ENCODE measurements at regions not wholly inside any gene's neighbourhood (a gene's known extent, or its start where the extent isn't known, plus 50 kb on each side); places are given as distances from the start of the nearest gene placed in this dataset.

- no peaks in the 10 kb centered on the region for H3K27me3 ChIP-seq (ENCODE audit: control insufficient read depth in 3 of 3, insufficient read depth in 3 of 3, low read depth in 1 of 3, low read length in 3 of 3)
- H3K4ac ChIP-seq (ENCODE audit: low read length): no peak overlapping the region
- H3K79me1 ChIP-seq (ENCODE audit: low read depth, low read length): no peaks in the 10 kb centered on the region
- no peak overlapping the region for H2BK15ac ChIP-seq (ENCODE audit: low read length)
- no peak overlapping the region for H3K4me2 ChIP-seq (ENCODE audit: insufficient read depth, low read length, poor library complexity, severe bottlenecking)
- H3K4me1 ChIP-seq (ENCODE audit: control insufficient read depth in 2 of 2, insufficient read depth in 1 of 2, low read depth in 1 of 2, low read length in 2 of 2): no peaks in the 10 kb centered on the region
- WGBS, 2 donors (ENCODE audit: extremely low coverage in 2 of 2, insufficient read length in 2 of 2, insufficient replicate concordance in 1 of 2): no CpG with 5 or more reads among the region's 3 CpGs
- no peak overlapping the region for H4K8ac ChIP-seq (ENCODE audit: low read depth, low read length)
- H2BK12ac ChIP-seq (ENCODE audit: low read length): no peak overlapping the region
- no peaks in the 10 kb centered on the region for H3K36me3 ChIP-seq (replicated peaks in 1 of 2; ENCODE audit: control insufficient read depth in 2 of 2, insufficient read depth in 2 of 2, low read length in 2 of 2)
- H3K9me3 ChIP-seq (replicated peaks in 1 of 2; ENCODE audit: control insufficient read depth in 2 of 2, insufficient read depth in 1 of 2, low read depth in 1 of 2, low read length in 2 of 2): no peaks in the 10 kb centered on the region
- H3K4me3 ChIP-seq (ENCODE audit: low read length in 2 of 2): no peak overlapping the region
- H2BK120ac ChIP-seq (ENCODE audit: low read depth, low read length): no peak overlapping the region
- no peak overlapping the region for H2BK5ac ChIP-seq (ENCODE audit: low read length)
- no peak overlapping the region for H3K23ac ChIP-seq (ENCODE audit: low read depth, low read length, poor library complexity)
- H3K27ac ChIP-seq (replicated peaks; ENCODE audit: low read length): no peak overlapping the region
- H3K18ac ChIP-seq (ENCODE audit: low read length): no peak overlapping the region
- no peak overlapping the region for H2AK5ac ChIP-seq (ENCODE audit: low read depth, low read length)
- no peak for DNase-seq (ENCODE audit: low spot score)
- H3K9ac ChIP-seq (ENCODE audit: low read depth, low read length, poor library complexity): no peak overlapping the region
- no peak overlapping the region for H2AFZ ChIP-seq (ENCODE audit: low read length)
- no peak overlapping the region for H3K14ac ChIP-seq (ENCODE audit: low read length)
- no peak overlapping the region for H4K91ac ChIP-seq (ENCODE audit: low read depth, low read length, poor library complexity)
These were observed 112.8 kb upstream of the GPR149 start for GRCh38 chr3:154542837-154543236.

GRCh38 chr3:154540950-154541604, 111.1 kb upstream of the GPR149 start:
- H3K27ac ChIP-seq (replicated peaks; ENCODE audit: low read length): no peak overlapping the region
- H2BK5ac ChIP-seq (ENCODE audit: low read length): no peak overlapping the region
- no peak overlapping the region for H3K4ac ChIP-seq (ENCODE audit: low read length)
- no peak overlapping the region for H2BK15ac ChIP-seq (ENCODE audit: low read length)
- H3K27me3 ChIP-seq (ENCODE audit: control insufficient read depth in 3 of 3, insufficient read depth in 3 of 3, low read depth in 1 of 3, low read length in 3 of 3): no peaks in the 10 kb centered on the region
- H4K91ac ChIP-seq (ENCODE audit: low read depth, low read length, poor library complexity): no peak overlapping the region
- no peaks in the 10 kb centered on the region for H3K36me3 ChIP-seq (replicated peaks in 1 of 2; ENCODE audit: control insufficient read depth in 2 of 2, insufficient read depth in 2 of 2, low read length in 2 of 2)
- H3K14ac ChIP-seq (ENCODE audit: low read length): no peak overlapping the region
- no peak overlapping the region for H3K4me3 ChIP-seq (ENCODE audit: low read length in 2 of 2)
- H4K8ac ChIP-seq (ENCODE audit: low read depth, low read length): no peak overlapping the region
- no peaks in the 10 kb centered on the region for H3K79me1 ChIP-seq (ENCODE audit: low read depth, low read length)
- H2BK12ac ChIP-seq (ENCODE audit: low read length): no peak overlapping the region
- no peak overlapping the region for H3K9ac ChIP-seq (ENCODE audit: low read depth, low read length, poor library complexity)
- no peak overlapping the region for H3K18ac ChIP-seq (ENCODE audit: low read length)
- DNase-seq (ENCODE audit: low spot score): no peak
- H2AK5ac ChIP-seq (ENCODE audit: low read depth, low read length): no peak overlapping the region
- H2AFZ ChIP-seq (ENCODE audit: low read length): no peak overlapping the region
- no CpG with 5 or more reads among the region's 2 CpGs for WGBS, 2 donors (ENCODE audit: extremely low coverage in 2 of 2, insufficient read length in 2 of 2, insufficient replicate concordance in 1 of 2)
- H2BK120ac ChIP-seq (ENCODE audit: low read depth, low read length): no peak overlapping the region
- no peaks in the 10 kb centered on the region for H3K4me1 ChIP-seq (ENCODE audit: control insufficient read depth in 2 of 2, insufficient read depth in 1 of 2, low read depth in 1 of 2, low read length in 2 of 2)
- no peak overlapping the region for H3K4me2 ChIP-seq (ENCODE audit: insufficient read depth, low read length, poor library complexity, severe bottlenecking)
- H3K9me3 ChIP-seq (replicated peaks in 1 of 2; ENCODE audit: control insufficient read depth in 2 of 2, insufficient read depth in 1 of 2, low read depth in 1 of 2, low read length in 2 of 2): no peaks in the 10 kb centered on the region
- no peak overlapping the region for H3K23ac ChIP-seq (ENCODE audit: low read depth, low read length, poor library complexity)

- Histone ChIP-seq H3K36me3 (replicated peaks in 1 of 2; ENCODE audit: control insufficient read depth in 2 of 2, insufficient read depth in 2 of 2, low read length in 2 of 2) (no peaks in the 10 kb centered on the region), H3K27ac (replicated peaks; ENCODE audit: low read length) (no peak overlapping the region), H3K18ac (ENCODE audit: low read length) (no peak overlapping the region), H3K79me1 (ENCODE audit: low read depth, low read length) (no peaks in the 10 kb centered on the region), H3K27me3 (ENCODE audit: control insufficient read depth in 3 of 3, insufficient read depth in 3 of 3, low read depth in 1 of 3, low read length in 3 of 3) (no peaks in the 10 kb centered on the region), H2BK12ac (ENCODE audit: low read length) (no peak overlapping the region), H3K4me3 (ENCODE audit: low read length in 2 of 2) (no peak overlapping the region), H4K91ac (ENCODE audit: low read depth, low read length, poor library complexity) (no peak overlapping the region), H3K14ac (ENCODE audit: low read length) (no peak overlapping the region), H3K4ac (ENCODE audit: low read length) (no peak overlapping the region), H3K23ac (ENCODE audit: low read depth, low read length, poor library complexity) (no peak overlapping the region), H2AK5ac (ENCODE audit: low read depth, low read length) (no peak overlapping the region), H2BK15ac (ENCODE audit: low read length) (no peak overlapping the region), H3K9ac (ENCODE audit: low read depth, low read length, poor library complexity) (no peak overlapping the region), H3K4me1 (ENCODE audit: control insufficient read depth in 2 of 2, insufficient read depth in 1 of 2, low read depth in 1 of 2, low read length in 2 of 2) (no peaks in the 10 kb centered on the region), H3K9me3 (replicated peaks in 1 of 2; ENCODE audit: control insufficient read depth in 2 of 2, insufficient read depth in 1 of 2, low read depth in 1 of 2, low read length in 2 of 2) (no peaks in the 10 kb centered on the region), H4K8ac (ENCODE audit: low read depth, low read length) (no peak overlapping the region), H2BK120ac (ENCODE audit: low read depth, low read length) (no peak overlapping the region), H3K4me2 (ENCODE audit: insufficient read depth, low read length, poor library complexity, severe bottlenecking) (no peak overlapping the region), H2AFZ (ENCODE audit: low read length) (no peak overlapping the region), H2BK5ac (ENCODE audit: low read length) (no peak overlapping the region)
- DNase-seq (ENCODE audit: low spot score): no peak
- no CpG with 5 or more reads among the region's 5 CpGs for WGBS, 2 donors (ENCODE audit: extremely low coverage in 2 of 2, insufficient read length in 2 of 2, insufficient replicate concordance in 1 of 2)
These were observed 108.8 kb upstream of the GPR149 start for GRCh38 chr3:154538566-154539360.

GRCh38 chr3:154536751-154537150, 106.8 kb upstream of the GPR149 start:
- no peak overlapping the region for H2AK5ac ChIP-seq (ENCODE audit: low read depth, low read length)
- no peak overlapping the region for H2BK120ac ChIP-seq (ENCODE audit: low read depth, low read length)
- H4K8ac ChIP-seq (ENCODE audit: low read depth, low read length): no peak overlapping the region
- no peak for DNase-seq (ENCODE audit: low spot score)
- no peak overlapping the region for H3K4me2 ChIP-seq (ENCODE audit: insufficient read depth, low read length, poor library complexity, severe bottlenecking)
- no peaks in the 10 kb centered on the region for H3K79me1 ChIP-seq (ENCODE audit: low read depth, low read length)
- no peak overlapping the region for H2BK12ac ChIP-seq (ENCODE audit: low read length)
- H3K27me3 ChIP-seq (ENCODE audit: control insufficient read depth in 3 of 3, insufficient read depth in 3 of 3, low read depth in 1 of 3, low read length in 3 of 3): no peaks in the 10 kb centered on the region
- H3K4ac ChIP-seq (ENCODE audit: low read length): no peak overlapping the region
- H2AFZ ChIP-seq (ENCODE audit: low read length): no peak overlapping the region
- H3K9me3 ChIP-seq (replicated peaks in 1 of 2; ENCODE audit: control insufficient read depth in 2 of 2, insufficient read depth in 1 of 2, low read depth in 1 of 2, low read length in 2 of 2): no peaks in the 10 kb centered on the region
- H2BK5ac ChIP-seq (ENCODE audit: low read length): no peak overlapping the region
- no peaks in the 10 kb centered on the region for H3K36me3 ChIP-seq (replicated peaks in 1 of 2; ENCODE audit: control insufficient read depth in 2 of 2, insufficient read depth in 2 of 2, low read length in 2 of 2)
- H3K4me3 ChIP-seq (ENCODE audit: low read length in 2 of 2): no peak overlapping the region
- no peak overlapping the region for H3K23ac ChIP-seq (ENCODE audit: low read depth, low read length, poor library complexity)
- H3K18ac ChIP-seq (ENCODE audit: low read length): no peak overlapping the region
- H2BK15ac ChIP-seq (ENCODE audit: low read length): no peak overlapping the region
- no peak overlapping the region for H3K9ac ChIP-seq (ENCODE audit: low read depth, low read length, poor library complexity)
- WGBS, 2 donors (ENCODE audit: extremely low coverage in 2 of 2, insufficient read length in 2 of 2, insufficient replicate concordance in 1 of 2): no CpG with 5 or more reads among the region's 1 CpG
- H3K4me1 ChIP-seq (ENCODE audit: control insufficient read depth in 2 of 2, insufficient read depth in 1 of 2, low read depth in 1 of 2, low read length in 2 of 2): no peaks in the 10 kb centered on the region
- H4K91ac ChIP-seq (ENCODE audit: low read depth, low read length, poor library complexity): no peak overlapping the region
- H3K27ac ChIP-seq (replicated peaks; ENCODE audit: low read length): no peak overlapping the region
- no peak overlapping the region for H3K14ac ChIP-seq (ENCODE audit: low read length)
